ENCODE measurements at regions not wholly inside any gene's neighbourhood (a gene's known extent, or its start where the extent isn't known, plus 50 kb on each side); places are given as distances from the start of the nearest gene placed in this dataset.

GRCh38 chr20:5377484-5377883, 60.7 kb upstream of the PROKR2 start:
- Histone ChIP-seq H3K9me3 (replicated peaks) (no peaks in the 10 kb centered on the region), H3K4me1 (no peaks in the 10 kb centered on the region), H3K27ac (replicated peaks) (no peak overlapping the region), H3K27me3 (ENCODE audit: low read depth) (no peaks in the 10 kb centered on the region), H3K36me3 (no peaks in the 10 kb centered on the region), H3K4me3 (no peak overlapping the region)
- no peak for TF ChIP-seq CTCF (IDR thresholded peaks at IDR 0.05; ENCODE audit: borderline replicate concordance)
- intact Hi-C loops (cut with micrococcal nuclease): no loop called here
- DNase-seq: no peak

GRCh38 chr20:5376228-5376627, 59.5 kb upstream of the PROKR2 start:
- intact Hi-C loops (cut with micrococcal nuclease): no loop called here
- Histone ChIP-seq H3K4me1 (no peaks in the 10 kb centered on the region), H3K27me3 (ENCODE audit: low read depth) (no peaks in the 10 kb centered on the region), H3K36me3 (no peaks in the 10 kb centered on the region), H3K9me3 (replicated peaks) (no peaks in the 10 kb centered on the region), H3K4me3 (no peak overlapping the region), H3K27ac (replicated peaks) (no peak overlapping the region)
- DNase-seq: no peak
- no peak for TF ChIP-seq CTCF (IDR thresholded peaks at IDR 0.05; ENCODE audit: borderline replicate concordance)

GRCh38 chr20:5374171-5374570, 57.4 kb upstream of the PROKR2 start:
- intact Hi-C loops (cut with micrococcal nuclease): no loop called here
- no peaks in the 10 kb centered on the region for H3K36me3 ChIP-seq

DNA sequence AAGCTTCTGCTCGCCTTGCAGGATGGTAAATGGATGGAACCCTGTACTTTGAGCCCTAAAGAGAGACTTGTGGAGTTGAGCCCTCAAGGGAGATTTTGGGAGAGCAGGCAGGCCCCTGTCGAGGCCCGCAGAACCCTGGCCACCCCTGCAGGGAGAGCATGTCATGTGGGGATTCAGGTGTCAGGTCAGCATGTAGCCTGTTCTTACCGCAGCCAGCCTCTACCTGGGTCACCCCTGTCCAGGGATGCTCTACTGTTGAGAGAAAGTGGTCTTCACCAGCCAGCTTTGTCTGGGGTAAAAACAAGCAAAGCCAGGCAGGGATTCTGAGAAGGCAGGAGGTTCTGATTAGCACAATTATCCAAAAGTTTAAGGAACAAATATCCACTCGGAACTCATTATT, 55.6 kb upstream of the PROKR2 start:
- no peak for TF ChIP-seq CTCF (IDR thresholded peaks at IDR 0.05; ENCODE audit: borderline replicate concordance)
- DNase-seq: no peak
- H3K27me3 ChIP-seq (ENCODE audit: low read depth): no peaks in the 10 kb centered on the region
- H3K36me3 ChIP-seq: no peaks in the 10 kb centered on the region
- H3K4me3 ChIP-seq: no peak overlapping the region
- H3K27ac ChIP-seq (replicated peaks): no peak overlapping the region
- H3K4me1 ChIP-seq: no peaks in the 10 kb centered on the region
- peaks cover under 1% of the 10 kb centered on the region for H3K9me3 ChIP-seq (replicated peaks)
- intact Hi-C loops (cut with micrococcal nuclease): no loop called here

More at GRCh38 chr20:5374171-5374570, 57.4 kb upstream of the PROKR2 start:
- no peak overlapping the region for H3K27ac ChIP-seq (replicated peaks)
- no peaks in the 10 kb centered on the region for H3K4me1 ChIP-seq
- no peaks in the 10 kb centered on the region for H3K9me3 ChIP-seq (replicated peaks)
- H3K27me3 ChIP-seq (ENCODE audit: low read depth): no peaks in the 10 kb centered on the region
- DNase-seq: no peak
- no peak overlapping the region for H3K4me3 ChIP-seq
- no peak for TF ChIP-seq CTCF (IDR thresholded peaks at IDR 0.05; ENCODE audit: borderline replicate concordance)

DNA sequence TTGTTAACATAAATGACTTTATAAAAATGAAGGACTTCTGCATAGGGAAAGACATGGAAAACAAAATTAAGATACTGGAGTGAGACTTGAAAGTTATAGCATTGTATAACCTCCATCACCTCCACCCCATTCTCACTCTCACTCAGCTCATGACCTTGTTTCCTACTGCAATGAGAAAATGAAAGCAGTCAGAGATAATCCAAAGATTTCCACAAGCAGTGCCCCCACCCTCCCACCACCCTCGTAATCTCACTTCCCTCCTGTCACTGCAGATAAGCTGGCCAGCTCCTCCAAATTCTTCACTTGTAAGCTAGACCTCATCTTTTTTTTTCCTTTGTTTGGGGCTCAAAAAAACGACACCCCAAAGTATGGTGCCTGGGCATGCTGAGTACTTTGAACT, 52.9 kb upstream of the PROKR2 start:
- DNase-seq: no peak
- TF ChIP-seq CTCF (IDR thresholded peaks at IDR 0.05; ENCODE audit: borderline replicate concordance): no peak
- intact Hi-C loops (cut with micrococcal nuclease): no loop called here

More for the DNA sequence above, 52.9 kb upstream of the PROKR2 start:
- no peaks in the 10 kb centered on the region for H3K36me3 ChIP-seq
- no peak overlapping the region for H3K27ac ChIP-seq (replicated peaks)
- peaks cover 17% of the 10 kb centered on the region for H3K9me3 ChIP-seq (replicated peaks)
- no peaks in the 10 kb centered on the region for H3K27me3 ChIP-seq (ENCODE audit: low read depth)
- H3K4me3 ChIP-seq: no peak overlapping the region
- H3K4me1 ChIP-seq: no peaks in the 10 kb centered on the region
